ENCODE measurements at regions not wholly inside any gene's neighbourhood (a gene's known extent, or its start where the extent isn't known, plus 50 kb on each side); places are given as distances from the start of the nearest gene placed in this dataset.

DNA sequence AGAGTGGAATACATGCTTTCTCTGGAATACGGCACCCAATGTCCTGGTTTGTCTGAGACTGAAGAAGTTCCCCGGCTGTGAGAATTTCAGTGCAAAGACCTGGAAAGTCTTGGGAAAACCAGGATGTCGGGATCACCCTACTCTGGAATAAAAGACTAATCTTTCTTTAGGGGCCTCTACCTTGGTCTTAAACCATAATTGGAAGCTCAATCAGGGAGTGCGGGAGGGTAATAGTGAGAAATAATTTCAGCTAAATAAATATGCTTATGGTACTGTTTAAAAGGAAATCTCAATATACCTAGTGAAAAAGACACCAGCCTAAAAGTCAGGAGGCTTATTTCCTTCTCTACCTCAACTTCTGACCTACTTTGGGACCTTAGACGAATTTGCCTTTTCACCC is 236.1 kb upstream of the GLI3 start:
- TF ChIP-seq, protein P1, sequence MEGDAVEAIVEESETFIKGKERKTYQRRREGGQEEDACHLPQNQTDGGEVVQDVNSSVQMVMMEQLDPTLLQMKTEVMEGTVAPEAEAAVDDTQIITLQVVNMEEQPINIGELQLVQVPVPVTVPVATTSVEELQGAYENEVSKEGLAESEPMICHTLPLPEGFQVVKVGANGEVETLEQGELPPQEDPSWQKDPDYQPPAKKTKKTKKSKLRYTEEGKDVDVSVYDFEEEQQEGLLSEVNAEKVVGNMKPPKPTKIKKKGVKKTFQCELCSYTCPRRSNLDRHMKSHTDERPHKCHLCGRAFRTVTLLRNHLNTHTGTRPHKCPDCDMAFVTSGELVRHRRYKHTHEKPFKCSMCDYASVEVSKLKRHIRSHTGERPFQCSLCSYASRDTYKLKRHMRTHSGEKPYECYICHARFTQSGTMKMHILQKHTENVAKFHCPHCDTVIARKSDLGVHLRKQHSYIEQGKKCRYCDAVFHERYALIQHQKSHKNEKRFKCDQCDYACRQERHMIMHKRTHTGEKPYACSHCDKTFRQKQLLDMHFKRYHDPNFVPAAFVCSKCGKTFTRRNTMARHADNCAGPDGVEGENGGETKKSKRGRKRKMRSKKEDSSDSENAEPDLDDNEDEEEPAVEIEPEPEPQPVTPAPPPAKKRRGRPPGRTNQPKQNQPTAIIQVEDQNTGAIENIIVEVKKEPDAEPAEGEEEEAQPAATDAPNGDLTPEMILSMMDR (IDR thresholded peaks at IDR 0.05): no peak
- TF ChIP-seq POLR2A (IDR thresholded peaks at IDR 0.05): no peak
